Body of pancreas (tissue), 4 donors: ENCODE measurements at regions not wholly inside any gene's neighbourhood (a gene's known extent, or its start where the extent isn't known, plus 50 kb on each side); places are given as distances from the start of the nearest gene placed in this dataset.

ENCODE experiments used
- ATAC-seq: fragments of 150-250 bp; one replicate; pipeline ENCODE4 v1.9.1; 2016
- DNase-seq, 4 donors: peaks; one replicate each; pipeline ENCODE4 v3.0.0-alpha.2; 2019
- H3K27ac ChIP-seq, 4 donors: fragments of 200-600 bp; sonication (generic); 1 replicate in 3 of 4; 2 replicates in 1 of 4; pipeline versions ENCODE4 v1.5.1 to v1.6.1; 2016 to 2019; ENCODE audit warnings: mild to moderate bottlenecking in 1 of 4, mixed read lengths in 1 of 4, moderate library complexity in 1 of 4
- H3K27me3 ChIP-seq, 2 donors: fragments of 200-600 bp; sonication (generic); one replicate each; pipeline ENCODE4 v1.6.0; 2016; ENCODE audit warnings: mild to moderate bottlenecking in 1 of 2
- H3K36me3 ChIP-seq, 2 donors: fragments of 200-600 bp; sonication (generic); replicated peaks in 1 of 2; 2 replicates each; pipeline ENCODE4 v1.5.1; 2016; ENCODE audit warnings: low read depth in 2 of 2; ENCODE audit not compliant: insufficient read depth in 1 of 2
- H3K4me1 ChIP-seq: fragments of 200-600 bp; sonication (generic); one replicate; pipeline ENCODE4 v1.6.0; 2016
- H3K4me3 ChIP-seq, 2 donors: fragments of 200-600 bp; sonication (generic); 1 replicate in 1 of 2; 2 replicates in 1 of 2; pipeline ENCODE4 v1.5.1; 2016 to 2019
- H3K9me3 ChIP-seq, 3 donors: fragments of 200-600 bp; sonication (generic); 1 replicate in 2 of 3; 2 replicates in 1 of 3; pipeline ENCODE4 v1.5.1; 2016
- CTCF ChIP-seq, 7 experiments: fragments of 450-650 bp in 4 of 7; fragments of 200-600 bp in 3 of 7; sonication (generic) in 3 of 7; IDR thresholded peaks; one replicate each; pipeline ENCODE4 v1.5.1; 2016 to 2019; ENCODE audit warnings: antibody characterized with exemption in 7 of 7
- POLR2A ChIP-seq, 3 donors: fragments of 450-650 bp; IDR thresholded peaks; one replicate each; pipeline ENCODE4 v1.6.1; 2016; ENCODE audit warnings: antibody characterized with exemption in 3 of 3, mild to moderate bottlenecking in 2 of 3
- WGBS, 2 donors: methylation state at CpG; one replicate each; pipeline ENCODE4 v1.1.5; 2017; 5-methylcytosine and 5-hydroxymethylcytosine counted together
- intact Hi-C: fragments of 100-400 bp; cut with DNase I; formaldehyde crosslinking; loops from one replicate; pipeline ENCODE4 v1.15.1; 2023

- Histone ChIP-seq H3K4me3 (no peak overlapping the region), H3K36me3 (no peaks in the 10 kb centered on the region), H3K27me3 (peaks cover 8 to 14% of the 10 kb centered on the region in 2 donors), H3K9me3 (no peaks in the 10 kb centered on the region), H3K4me1 (no peaks in the 10 kb centered on the region), H3K27ac (no peak overlapping the region)
- intact Hi-C loops, result no loop called here
- ATAC-seq (no peak), DNase-seq (no peak)
- no peak for TF ChIP-seq POLR2A (IDR thresholded peaks at IDR 0.05)
- TF ChIP-seq CTCF (IDR thresholded peaks at IDR 0.05), result no peak
- WGBS, 2 donors, result 76 to 79% methylated on average over 21 to 26 of the region's 26 CpGs
Measured at GRCh38 chr7:157467496-157468212, 130.8 kb downstream of the DNAJB6 start.

- Histone ChIP-seq H3K9me3 (no peaks in the 10 kb centered on the region), H3K4me1 (no peaks in the 10 kb centered on the region), H3K36me3 (no peaks in the 10 kb centered on the region), H3K4me3 (no peak overlapping the region), H3K27me3 (peaks cover 8 to 14% of the 10 kb centered on the region in 2 donors), H3K27ac (no peak overlapping the region)
- WGBS, 2 donors, result 65 to 68% methylated on average over 29 to 39 of the region's 42 CpGs
- TF ChIP-seq POLR2A (IDR thresholded peaks at IDR 0.05), result no peak
- intact Hi-C loops, result no loop called here
- ATAC-seq, result no peak
- no peak for DNase-seq
Measured at GRCh38 chr7:157468221-157469111, 131.7 kb downstream of the DNAJB6 start.

GRCh38 chr7:157469181-157470016, 132.6 kb downstream of the DNAJB6 start:
- ATAC-seq (no peak), DNase-seq (no peak)
- peaks cover 8 to 14% of the 10 kb centered on the region in 2 donors for H3K27me3 ChIP-seq
- no peaks in the 10 kb centered on the region for H3K9me3 ChIP-seq
- 47 to 68% methylated on average over 3 to 31 of the region's 33 CpGs for WGBS, 2 donors
- no peak overlapping the region for H3K27ac ChIP-seq
- H3K4me1 ChIP-seq, result no peaks in the 10 kb centered on the region
- no peak overlapping the region for H3K4me3 ChIP-seq
- TF ChIP-seq CTCF (IDR thresholded peaks at IDR 0.05) (no peak), POLR2A (IDR thresholded peaks at IDR 0.05) (no peak)
- intact Hi-C loops, result no loop called here
- no peaks in the 10 kb centered on the region for H3K36me3 ChIP-seq

- 85% methylated on average over 12 of the region's 14 CpGs; no CpG with 5 or more reads in 1 of the 2 donors for WGBS, 2 donors
- Histone ChIP-seq H3K9me3 (no peaks in the 10 kb centered on the region), H3K27ac (no peak overlapping the region), H3K4me1 (no peaks in the 10 kb centered on the region), H3K4me3 (no peak overlapping the region), H3K36me3 (no peaks in the 10 kb centered on the region), H3K27me3 (peaks cover 8 to 14% of the 10 kb centered on the region in 2 donors)
- no peak for ATAC-seq
- intact Hi-C loops, result no loop called here
- no peak for TF ChIP-seq POLR2A (IDR thresholded peaks at IDR 0.05)
- no peak for DNase-seq
Measured at GRCh38 chr7:157470017-157470322, 133.2 kb downstream of the DNAJB6 start.

- DNase-seq (no peak), ATAC-seq (no peak)
- Histone ChIP-seq H3K27ac (no peak overlapping the region), H3K36me3 (no peaks in the 10 kb centered on the region), H3K4me1 (no peaks in the 10 kb centered on the region), H3K9me3 (no peaks in the 10 kb centered on the region), H3K4me3 (no peak overlapping the region), H3K27me3 (peaks cover 6 to 8% of the 10 kb centered on the region in 2 donors)
- 84 to 93% methylated on average over 15 to 17 of the region's 17 CpGs for WGBS, 2 donors
- TF ChIP-seq POLR2A (IDR thresholded peaks at IDR 0.05), result no peak
- TF ChIP-seq CTCF (IDR thresholded peaks at IDR 0.05), result no peak
- intact Hi-C loops, result no loop called here
Measured at GRCh38 chr7:157470701-157471131, 133.9 kb downstream of the DNAJB6 start.
